Right ventricle myocardium inferior (tissue), 1 donor: ENCODE measurements at regions not wholly inside any gene's neighbourhood (a gene's known extent, or its start where the extent isn't known, plus 50 kb on each side); places are given as distances from the start of the nearest gene placed in this dataset.
"Not testable (repeated sequence)": the region's sequence is repeated elsewhere in the genome, so short reads cannot be mapped to it uniquely, and the experiment has no call there.

Source experiments
- ATAC-seq: fragments of 200-7000 bp; cut with Tn5 transposase; one replicate; pipeline ENCODE4 v1.9.1; 2020; ENCODE audit warnings: mild to moderate bottlenecking, moderate library complexity
- DNase-seq: peaks from one replicate; pipeline ENCODE4 v3.0.0; 2021; ENCODE audit errors: missing footprints
- intact Hi-C: fragments of 100-400 bp; cut with DNase I; formaldehyde crosslinking; loops from one replicate; pipeline ENCODE4 v1.11.0; 2022
- donor health status: DM: no; HTN: yes; CAD: no; lungs with severe emphysema.

- intact Hi-C loops: no loop called here
- no peak for DNase-seq
- no peak for ATAC-seq
Observed at GRCh38 chr2:13351068-13351467, 634.3 kb downstream of the TRIB2 start.

GRCh38 chr2:13353083-13353482, 636.3 kb downstream of the TRIB2 start:
- intact Hi-C loops: no loop called here
- no peak for DNase-seq
- ATAC-seq: no peak

- no peak for ATAC-seq
- intact Hi-C loops: no loop called here
- DNase-seq: no peak
Observed at GRCh38 chr2:13354031-13354430, 637.3 kb downstream of the TRIB2 start.

GRCh38 chr2:13381928-13382327, 665.2 kb downstream of the TRIB2 start:
- ATAC-seq, intact Hi-C loops, DNase-seq: not testable (repeated sequence)

GRCh38 chr2:13389172-13389571, 672.4 kb downstream of the TRIB2 start:
- intact Hi-C loops, ATAC-seq, DNase-seq: not testable (repeated sequence)

GRCh38 chr2:13390676-13391075, 673.9 kb downstream of the TRIB2 start:
- no peak for DNase-seq
- intact Hi-C loops: no loop called here
- ATAC-seq: no peak

GRCh38 chr2:13401312-13401711, 684.6 kb downstream of the TRIB2 start:
- intact Hi-C loops: no loop called here
- DNase-seq (no peak), ATAC-seq (no peak)

GRCh38 chr2:13413989-13414388, 697.3 kb downstream of the TRIB2 start:
- ATAC-seq (no peak), DNase-seq (no peak)
- intact Hi-C loops: no loop called here

- ATAC-seq: no peak
- intact Hi-C loops: no loop called here
- no peak for DNase-seq
Observed at GRCh38 chr2:13414897-13415296, 698.2 kb downstream of the TRIB2 start.

GRCh38 chr2:13433954-13434353, 717.2 kb downstream of the TRIB2 start:
- intact Hi-C loops: no loop called here
- no peak for ATAC-seq
- no peak for DNase-seq

- DNase-seq, ATAC-seq, intact Hi-C loops: not testable (repeated sequence)
Observed at GRCh38 chr2:13443554-13444261, 727.0 kb downstream of the TRIB2 start.

GRCh38 chr2:13462464-13462863, 745.7 kb downstream of the TRIB2 start:
- intact Hi-C loops: no loop called here
- ATAC-seq (no peak), DNase-seq (no peak)

- intact Hi-C loops: no loop called here
- ATAC-seq (no peak), DNase-seq (no peak)
Observed at GRCh38 chr2:13466076-13466475, 749.3 kb downstream of the TRIB2 start.

- ATAC-seq (no peak), DNase-seq (no peak)
- intact Hi-C loops: no loop called here
Observed at GRCh38 chr2:13474538-13474937, 757.8 kb downstream of the TRIB2 start.

GRCh38 chr2:13480057-13480456, 763.3 kb downstream of the TRIB2 start:
- ATAC-seq (no peak), DNase-seq (no peak)
- intact Hi-C loops: no loop called here

GRCh38 chr2:13481201-13481600, 764.5 kb downstream of the TRIB2 start:
- ATAC-seq (no peak), DNase-seq (no peak)
- intact Hi-C loops: no loop called here

- intact Hi-C loops: no loop called here
- ATAC-seq (no peak), DNase-seq (no peak)
Observed at GRCh38 chr2:13485256-13485655, 768.5 kb downstream of the TRIB2 start.

- ATAC-seq (no peak), DNase-seq (no peak)
- intact Hi-C loops: no loop called here
Observed at GRCh38 chr2:13488965-13489364, 772.2 kb downstream of the TRIB2 start.

GRCh38 chr2:13492262-13492661, 775.5 kb downstream of the TRIB2 start:
- intact Hi-C loops: no loop called here

GRCh38 chr2:13495051-13495450, 778.3 kb downstream of the TRIB2 start:
- intact Hi-C loops: no loop called here
- DNase-seq (no peak), ATAC-seq (no peak)

More at GRCh38 chr2:13492262-13492661, 775.5 kb downstream of the TRIB2 start:
- no peak for DNase-seq
- ATAC-seq: no peak

GRCh38 chr2:13504808-13505207, 788.1 kb downstream of the TRIB2 start:
- ATAC-seq (no peak), DNase-seq (no peak)
- intact Hi-C loops: no loop called here
